ENCODE measurements at regions not wholly inside any gene's neighbourhood (a gene's known extent, or its start where the extent isn't known, plus 50 kb on each side); places are given as distances from the start of the nearest gene placed in this dataset.

DNA sequence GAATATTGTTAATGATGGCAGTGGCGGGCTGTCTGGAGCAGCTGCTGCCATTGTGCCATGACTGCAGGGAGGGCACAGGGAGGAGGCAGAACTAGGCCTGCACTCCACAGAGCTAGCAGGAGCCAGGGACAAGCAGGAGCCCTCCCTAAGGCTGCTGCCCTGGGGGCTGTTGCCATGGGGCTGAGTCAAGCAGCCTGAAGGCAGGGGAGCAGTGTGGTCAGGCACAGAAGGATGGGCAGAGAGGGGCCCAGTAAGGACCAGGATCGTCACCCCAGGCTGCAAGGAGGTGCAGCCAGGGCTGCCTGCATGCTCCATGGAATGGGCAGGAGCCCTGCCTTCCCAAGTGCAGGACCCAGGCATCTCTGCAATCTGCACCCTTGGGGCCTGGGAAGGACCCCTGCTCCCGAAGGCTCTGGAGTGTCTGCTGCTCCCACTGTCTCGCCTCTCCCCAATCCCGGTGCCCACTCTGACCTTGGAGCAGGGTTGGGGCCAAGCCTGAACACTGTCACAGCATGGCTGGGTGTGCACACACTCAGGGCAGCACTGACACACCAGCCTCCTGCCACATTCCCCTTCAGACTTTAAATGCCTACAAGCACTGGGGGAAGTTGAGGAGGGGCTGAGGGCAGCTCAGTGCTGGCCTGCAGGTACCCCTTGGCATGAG, 98.3 kb upstream of the GALNTL6 start:
- H3K36me3 Mint-ChIP-seq (ENCODE audit: low read depth): no peaks in the 10 kb centered on the region
- H3K9me3 Mint-ChIP-seq: no peaks in the 10 kb centered on the region
- DNase-seq (ENCODE audit: low read depth, low spot score): no peak
- peaks cover 4% of the 10 kb centered on the region for H3K4me1 Mint-ChIP-seq
- no peak overlapping the region for H3K4me3 Mint-ChIP-seq
- TF ChIP-seq, protein P1, sequence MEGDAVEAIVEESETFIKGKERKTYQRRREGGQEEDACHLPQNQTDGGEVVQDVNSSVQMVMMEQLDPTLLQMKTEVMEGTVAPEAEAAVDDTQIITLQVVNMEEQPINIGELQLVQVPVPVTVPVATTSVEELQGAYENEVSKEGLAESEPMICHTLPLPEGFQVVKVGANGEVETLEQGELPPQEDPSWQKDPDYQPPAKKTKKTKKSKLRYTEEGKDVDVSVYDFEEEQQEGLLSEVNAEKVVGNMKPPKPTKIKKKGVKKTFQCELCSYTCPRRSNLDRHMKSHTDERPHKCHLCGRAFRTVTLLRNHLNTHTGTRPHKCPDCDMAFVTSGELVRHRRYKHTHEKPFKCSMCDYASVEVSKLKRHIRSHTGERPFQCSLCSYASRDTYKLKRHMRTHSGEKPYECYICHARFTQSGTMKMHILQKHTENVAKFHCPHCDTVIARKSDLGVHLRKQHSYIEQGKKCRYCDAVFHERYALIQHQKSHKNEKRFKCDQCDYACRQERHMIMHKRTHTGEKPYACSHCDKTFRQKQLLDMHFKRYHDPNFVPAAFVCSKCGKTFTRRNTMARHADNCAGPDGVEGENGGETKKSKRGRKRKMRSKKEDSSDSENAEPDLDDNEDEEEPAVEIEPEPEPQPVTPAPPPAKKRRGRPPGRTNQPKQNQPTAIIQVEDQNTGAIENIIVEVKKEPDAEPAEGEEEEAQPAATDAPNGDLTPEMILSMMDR (conservative IDR thresholded peaks at IDR 0.05): no peak
- H3K27ac Mint-ChIP-seq (ENCODE audit: unreplicated experiment): no peak overlapping the region
- no peaks in the 10 kb centered on the region for H3K27me3 Mint-ChIP-seq (ENCODE audit: low read depth)

DNA sequence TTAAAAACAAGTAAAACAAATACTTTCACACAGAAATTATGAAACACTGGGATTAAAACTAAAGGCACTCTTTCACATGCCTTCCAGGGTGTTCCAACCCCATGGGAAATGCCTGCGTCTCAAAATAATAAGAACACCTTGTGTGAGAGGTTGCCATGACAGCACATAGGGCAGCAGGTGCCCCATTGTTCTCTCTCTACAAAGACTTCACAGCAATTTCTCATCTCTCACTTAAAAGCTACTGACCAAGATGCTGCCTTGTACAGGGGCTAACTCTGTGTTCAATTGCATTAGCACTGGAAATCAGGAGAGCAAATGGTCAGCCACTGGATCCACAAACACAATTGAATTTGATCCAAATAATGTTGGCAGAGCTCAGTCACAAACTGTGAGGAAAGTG, 102.5 kb upstream of the GALNTL6 start:
- no peaks in the 10 kb centered on the region for H3K27me3 Mint-ChIP-seq (ENCODE audit: low read depth)
- H3K4me1 Mint-ChIP-seq: peaks cover 4% of the 10 kb centered on the region
- no peak overlapping the region for H3K4me3 Mint-ChIP-seq
- TF ChIP-seq, protein P1 (conservative IDR thresholded peaks at IDR 0.05): no peak
- no peak for DNase-seq (ENCODE audit: low read depth, low spot score)
- no peaks in the 10 kb centered on the region for H3K9me3 Mint-ChIP-seq
- no peaks in the 10 kb centered on the region for H3K36me3 Mint-ChIP-seq (ENCODE audit: low read depth)
- H3K27ac Mint-ChIP-seq (ENCODE audit: unreplicated experiment): no peak overlapping the region

DNA sequence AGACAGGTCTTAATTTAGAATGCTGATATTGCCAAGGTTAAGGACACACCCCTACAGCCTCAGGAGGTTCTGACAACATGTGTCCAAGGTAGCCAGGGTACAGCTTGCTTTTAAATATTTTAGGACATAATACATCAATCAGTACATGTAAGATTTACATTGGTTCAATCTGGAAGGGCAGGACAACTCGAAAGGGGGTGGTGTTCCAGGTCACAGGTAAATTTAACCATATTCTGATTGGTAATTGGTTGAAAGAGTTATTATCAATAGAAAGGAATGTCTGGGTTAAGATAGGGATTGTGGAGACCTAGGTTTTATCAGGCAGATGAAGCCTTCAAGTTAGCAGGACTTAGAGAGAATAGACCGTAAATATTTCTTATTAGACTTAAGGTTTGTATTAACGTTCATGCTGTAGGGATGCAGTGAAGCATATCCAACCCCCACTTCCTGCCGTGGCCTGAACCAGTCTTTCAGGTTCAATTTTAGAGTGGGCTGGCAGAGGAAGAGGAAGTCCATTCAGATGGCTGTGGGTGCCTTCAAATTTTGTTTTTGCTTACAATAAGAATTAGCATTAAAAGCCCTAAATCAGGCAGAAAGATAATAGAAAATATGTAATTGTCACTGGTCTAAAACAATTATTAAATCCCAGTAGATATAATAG, 136.5 kb upstream of the GALNTL6 start:
- no peak for DNase-seq (ENCODE audit: low read depth, low spot score)
- Mint-ChIP-seq H3K9me3 (peaks cover 4% of the 10 kb centered on the region), H3K36me3 (ENCODE audit: low read depth) (no peaks in the 10 kb centered on the region), H3K27me3 (ENCODE audit: low read depth) (no peaks in the 10 kb centered on the region), H3K4me3 (no peak overlapping the region), H3K27ac (ENCODE audit: unreplicated experiment) (no peak overlapping the region), H3K4me1 (no peaks in the 10 kb centered on the region)
- TF ChIP-seq, protein P1 (conservative IDR thresholded peaks at IDR 0.05): no peak

DNA sequence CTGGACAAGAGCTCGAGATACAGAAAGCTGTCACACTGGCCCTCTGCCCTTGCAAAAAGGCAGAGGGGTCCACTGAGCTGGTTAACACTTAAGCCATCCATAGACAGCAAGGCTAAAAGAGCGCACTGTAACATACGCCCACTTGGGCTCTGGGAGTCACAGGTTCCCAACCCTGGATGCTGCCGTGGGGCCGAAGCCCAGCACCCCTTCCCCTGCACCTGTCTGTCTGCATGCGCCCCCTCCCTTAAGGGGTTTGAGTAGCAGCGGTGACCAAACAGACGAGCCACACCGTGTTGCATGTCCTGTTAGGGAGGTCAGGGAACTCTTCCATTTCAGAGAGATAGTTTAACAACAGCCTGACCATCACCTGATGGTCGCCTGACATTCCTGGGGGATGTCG, 138.4 kb upstream of the GALNTL6 start:
- H3K36me3 Mint-ChIP-seq (ENCODE audit: low read depth): no peaks in the 10 kb centered on the region
- TF ChIP-seq, protein P1 (conservative IDR thresholded peaks at IDR 0.05): no peak

DNA sequence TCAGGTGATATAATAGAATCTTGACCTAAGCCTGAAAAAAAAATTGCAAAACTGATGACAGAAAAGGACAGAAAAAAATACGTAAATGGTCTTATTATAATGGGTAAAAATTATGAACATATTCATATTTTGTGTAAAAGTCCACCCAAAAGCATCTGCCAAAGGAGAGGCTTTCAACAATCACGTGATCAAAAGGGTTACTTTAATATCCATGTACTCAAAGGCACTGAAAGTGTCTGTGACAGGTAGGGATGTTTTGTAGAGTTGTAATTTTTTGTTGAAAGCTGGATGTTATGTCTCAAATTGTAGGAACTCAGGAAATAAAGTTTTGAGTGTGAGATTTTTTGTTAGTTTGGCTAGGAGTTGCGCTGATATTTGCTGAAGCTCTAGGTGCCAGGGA, 144.8 kb upstream of the GALNTL6 start:
- TF ChIP-seq, protein P1 (conservative IDR thresholded peaks at IDR 0.05): no peak
- no peak for DNase-seq (ENCODE audit: low read depth, low spot score)
- Mint-ChIP-seq H3K27ac (ENCODE audit: unreplicated experiment) (no peak overlapping the region), H3K36me3 (ENCODE audit: low read depth) (no peaks in the 10 kb centered on the region), H3K4me1 (no peaks in the 10 kb centered on the region), H3K9me3 (peaks cover 4% of the 10 kb centered on the region), H3K27me3 (ENCODE audit: low read depth) (no peaks in the 10 kb centered on the region), H3K4me3 (no peak overlapping the region)

More for the DNA sequence above, 138.4 kb upstream of the GALNTL6 start:
- Mint-ChIP-seq H3K4me3 (no peak overlapping the region), H3K9me3 (peaks cover 4% of the 10 kb centered on the region), H3K27ac (ENCODE audit: unreplicated experiment) (no peak overlapping the region), H3K4me1 (no peaks in the 10 kb centered on the region), H3K27me3 (ENCODE audit: low read depth) (no peaks in the 10 kb centered on the region)
- no peak for DNase-seq (ENCODE audit: low read depth, low spot score)
